Activated T-cell treated with anti-CD3 and anti-CD28 coated beads, Interleukin-2, amount 50 U/mL, for 72 hours (primary cell): ENCODE measurements at regions not wholly inside any gene's neighbourhood (a gene's known extent, or its start where the extent isn't known, plus 50 kb on each side); places are given as distances from the start of the nearest gene placed in this dataset.

Experiments
- ATAC-seq, 2 donors: fragments of 150-1000 bp; cut with Tn5 transposase; replicated peaks in 1 of 2; 2 replicates each; pipeline ENCODE4 v1.10.0; 2021; ENCODE audit warnings: moderate library complexity in 2 of 2, mild to moderate bottlenecking in 1 of 2
- DNase-seq, 2 donors: peaks; one replicate each; pipeline ENCODE4 v3.0.0; 2021 to 2022; ENCODE audit warnings: mixed read lengths in 1 of 2
- H3K27ac Mint-ChIP-seq: one replicate; pipeline ENCODE4 v1.8.0; 2022; ENCODE audit warnings: mild to moderate bottlenecking, moderate library complexity, mixed read lengths
- H3K27me3 Mint-ChIP-seq: one replicate; pipeline ENCODE4 v1.8.0; 2022; ENCODE audit warnings: low read depth, mixed read lengths
- H3K36me3 Mint-ChIP-seq, 2 donors: one replicate each; pipeline ENCODE4 v1.8.0; 2022; ENCODE audit warnings: mixed read lengths in 2 of 2, mild to moderate bottlenecking in 1 of 2; ENCODE audit not compliant: insufficient read depth in 2 of 2
- H3K4me1 Mint-ChIP-seq: one replicate; pipeline ENCODE4 v1.8.0; 2022; ENCODE audit warnings: low read depth, mixed read lengths
- H3K4me3 Mint-ChIP-seq, 2 donors: one replicate each; pipeline ENCODE4 v1.8.0; 2022; ENCODE audit warnings: mild to moderate bottlenecking in 2 of 2, mixed read lengths in 2 of 2, moderate library complexity in 2 of 2
- H3K9me3 Mint-ChIP-seq, 2 donors: one replicate each; pipeline ENCODE4 v1.8.0; 2022; ENCODE audit warnings: mixed read lengths in 2 of 2

DNA sequence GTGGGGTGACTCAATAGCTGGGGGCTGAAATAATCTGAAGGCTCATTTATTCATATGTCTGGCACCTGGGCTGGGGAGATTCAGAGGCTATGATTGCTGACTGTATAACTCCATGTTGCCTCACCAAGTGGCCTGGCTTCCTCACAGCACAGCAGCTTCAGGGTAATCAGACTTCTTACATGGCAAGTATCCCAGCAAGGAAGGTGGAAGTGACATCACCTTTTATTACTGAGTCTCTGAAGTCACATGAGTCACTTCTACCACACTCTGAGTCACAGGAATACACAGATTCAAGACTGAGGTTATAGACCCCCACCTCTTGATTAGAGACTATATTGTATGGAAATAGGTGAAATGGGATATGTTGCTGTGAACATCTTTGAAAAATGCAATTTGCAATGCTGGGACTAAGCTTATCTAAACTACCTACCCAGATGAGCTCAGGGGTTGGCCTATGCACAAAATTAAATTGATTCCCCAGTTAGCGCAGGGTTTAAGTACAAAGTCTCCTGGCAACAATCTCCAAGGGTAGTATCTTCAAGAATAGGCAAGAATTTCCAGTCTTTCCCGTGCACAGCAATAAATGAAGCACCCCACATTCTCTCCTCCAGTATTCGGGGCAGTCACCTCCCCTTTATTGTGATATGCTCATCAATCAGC, 553.1 kb downstream of the LRRC70 start:
- no peak overlapping the region for H3K27ac Mint-ChIP-seq
- H3K4me3 Mint-ChIP-seq = no peak overlapping the region
- ATAC-seq (no peak), DNase-seq (no peak)
- H3K9me3 Mint-ChIP-seq = no peaks in the 10 kb centered on the region
- H3K4me1 Mint-ChIP-seq = no peaks in the 10 kb centered on the region
- no peaks in the 10 kb centered on the region for H3K36me3 Mint-ChIP-seq
- H3K27me3 Mint-ChIP-seq = no peaks in the 10 kb centered on the region

DNA sequence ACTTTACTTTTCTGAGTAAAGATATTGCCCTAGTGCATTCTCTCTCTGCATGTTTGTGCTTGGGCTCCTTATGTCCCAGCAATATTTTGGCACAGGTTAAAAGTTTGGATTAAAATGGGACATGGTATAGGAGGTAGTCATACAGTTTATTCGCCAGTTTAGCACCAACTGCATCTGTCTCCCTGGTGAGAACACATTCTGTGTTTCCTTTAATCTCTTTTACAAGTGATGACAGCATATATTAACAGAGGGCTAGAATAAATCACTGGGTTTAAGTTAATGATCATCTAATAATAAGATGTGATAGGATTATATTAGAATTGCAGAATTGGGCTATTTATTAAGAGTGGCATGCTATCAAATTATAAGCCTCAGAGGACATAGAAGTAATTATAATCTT, 550.1 kb downstream of the LRRC70 start:
- Mint-ChIP-seq H3K4me1 (no peaks in the 10 kb centered on the region), H3K27me3 (no peaks in the 10 kb centered on the region), H3K27ac (no peak overlapping the region), H3K9me3 (no peaks in the 10 kb centered on the region), H3K4me3 (no peak overlapping the region), H3K36me3 (no peaks in the 10 kb centered on the region)
- DNase-seq (no peak), ATAC-seq (no peak)

DNA sequence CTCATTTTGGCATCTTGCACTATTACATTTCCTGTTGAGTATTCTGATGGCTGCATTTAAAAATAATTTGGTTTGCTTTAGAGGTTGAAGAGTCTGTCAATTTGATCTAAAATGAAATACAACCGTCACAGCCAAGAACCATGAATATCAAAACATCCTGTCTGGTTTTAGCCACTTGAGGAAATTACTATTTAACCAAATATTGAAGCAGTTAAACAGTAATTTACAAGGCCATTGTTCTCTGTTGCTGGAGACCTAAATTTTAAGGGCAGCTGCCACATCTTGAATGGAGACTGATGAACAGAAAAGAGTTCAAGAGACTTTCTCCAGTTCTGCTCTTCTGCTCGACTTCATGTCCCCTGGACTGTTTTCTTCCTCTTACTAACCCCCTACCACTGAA, 549.4 kb downstream of the LRRC70 start:
- no peaks in the 10 kb centered on the region for H3K4me1 Mint-ChIP-seq
- ATAC-seq (no peak), DNase-seq (no peak)
- H3K27me3 Mint-ChIP-seq = no peaks in the 10 kb centered on the region
- H3K36me3 Mint-ChIP-seq = no peaks in the 10 kb centered on the region
- no peaks in the 10 kb centered on the region for H3K9me3 Mint-ChIP-seq
- H3K4me3 Mint-ChIP-seq = no peak overlapping the region
- H3K27ac Mint-ChIP-seq = no peak overlapping the region

DNA sequence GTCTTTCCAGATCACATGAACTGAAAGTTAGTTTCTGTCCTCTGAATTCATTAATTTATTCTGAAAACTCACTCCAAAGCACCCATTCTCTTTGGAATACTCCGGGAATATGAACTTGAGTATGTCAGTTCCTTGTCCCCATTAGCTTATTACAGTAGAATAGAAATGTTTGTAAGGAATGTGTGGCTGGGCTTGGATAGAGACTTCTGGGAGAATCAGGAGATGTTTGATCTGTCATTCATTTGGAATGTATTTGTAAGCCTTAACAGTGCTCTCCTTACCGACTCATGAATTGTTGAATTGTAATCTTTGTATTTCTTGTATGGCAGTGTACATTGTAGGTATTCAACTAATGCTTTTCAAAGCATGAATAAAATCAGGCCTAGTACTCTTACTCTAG, 548.4 kb downstream of the LRRC70 start:
- DNase-seq (no peak), ATAC-seq (no peak)
- Mint-ChIP-seq H3K36me3 (no peaks in the 10 kb centered on the region), H3K9me3 (no peaks in the 10 kb centered on the region), H3K27me3 (no peaks in the 10 kb centered on the region), H3K4me1 (no peaks in the 10 kb centered on the region), H3K27ac (no peak overlapping the region), H3K4me3 (no peak overlapping the region)

DNA sequence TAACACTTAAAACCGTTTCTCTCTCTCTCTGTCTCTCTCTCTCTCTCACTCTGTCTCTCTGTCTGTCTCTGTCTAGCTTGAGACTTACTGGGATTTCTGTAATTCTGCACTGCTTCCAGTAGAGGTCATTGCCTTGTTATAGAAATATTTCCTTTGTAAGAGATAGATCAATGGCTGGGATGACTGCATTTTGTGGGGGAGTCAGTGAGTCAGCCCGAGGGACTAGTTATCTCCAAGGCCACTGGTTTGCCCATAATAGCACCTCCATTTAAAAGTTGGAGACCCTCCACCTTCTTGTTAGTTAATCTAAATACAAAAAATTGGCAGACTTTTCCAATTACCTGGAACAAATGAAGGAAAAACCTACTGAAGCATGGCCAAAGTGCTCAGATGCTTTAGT, 547.2 kb downstream of the LRRC70 start:
- no peak overlapping the region for H3K27ac Mint-ChIP-seq
- DNase-seq (no peak), ATAC-seq (peak in 1 of 2 donors; percentile 49)
- no peaks in the 10 kb centered on the region for H3K9me3 Mint-ChIP-seq
- H3K4me1 Mint-ChIP-seq = no peaks in the 10 kb centered on the region
- no peaks in the 10 kb centered on the region for H3K36me3 Mint-ChIP-seq
- H3K27me3 Mint-ChIP-seq = no peaks in the 10 kb centered on the region
- no peak overlapping the region for H3K4me3 Mint-ChIP-seq

DNA sequence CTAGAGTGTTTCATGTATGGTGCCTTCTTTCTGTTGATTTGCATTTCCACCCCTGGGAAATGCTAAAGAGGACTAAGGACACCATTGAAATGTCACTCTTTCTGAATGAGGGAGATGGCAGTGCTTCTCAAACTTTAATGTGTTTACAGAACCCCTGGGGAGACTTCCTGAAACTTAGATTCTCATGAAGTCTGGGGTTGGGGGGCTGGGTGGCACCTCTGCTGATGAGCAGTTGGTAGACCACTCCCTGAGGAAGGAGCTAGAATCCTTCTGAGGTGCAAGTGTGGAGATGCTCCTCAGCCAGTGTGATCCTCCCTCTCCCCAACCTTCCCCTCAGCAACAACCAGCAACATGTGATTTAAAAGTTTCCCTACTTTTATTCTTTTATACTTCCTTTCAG, 546.8 kb downstream of the LRRC70 start:
- DNase-seq = no peak
- Mint-ChIP-seq H3K9me3 (no peaks in the 10 kb centered on the region), H3K36me3 (no peaks in the 10 kb centered on the region), H3K4me1 (no peaks in the 10 kb centered on the region), H3K27me3 (no peaks in the 10 kb centered on the region), H3K4me3 (no peak overlapping the region), H3K27ac (no peak overlapping the region)
- no peak for ATAC-seq

DNA sequence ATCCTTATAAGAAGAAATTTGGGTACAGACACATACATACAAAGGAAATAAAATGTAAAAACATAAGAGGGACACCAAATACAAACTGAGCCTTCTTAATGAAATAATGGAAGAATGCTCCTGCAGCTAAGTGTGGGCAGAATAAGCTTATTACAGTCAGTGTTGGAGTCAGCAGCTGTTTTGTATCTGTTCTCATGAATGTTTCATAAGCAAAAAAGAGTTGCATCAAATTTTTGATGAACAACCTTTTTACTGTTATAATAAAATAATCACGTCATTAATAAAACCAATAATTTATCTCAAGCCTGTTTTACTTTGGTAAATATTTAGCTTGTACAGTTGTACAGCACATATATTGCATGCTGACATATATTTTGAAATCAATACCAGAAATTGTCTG, 545.6 kb downstream of the LRRC70 start:
- Mint-ChIP-seq H3K4me1 (no peaks in the 10 kb centered on the region), H3K36me3 (no peaks in the 10 kb centered on the region), H3K9me3 (no peaks in the 10 kb centered on the region), H3K4me3 (no peak overlapping the region), H3K27ac (no peak overlapping the region), H3K27me3 (no peaks in the 10 kb centered on the region)
- DNase-seq = no peak
- ATAC-seq = no peak

DNA sequence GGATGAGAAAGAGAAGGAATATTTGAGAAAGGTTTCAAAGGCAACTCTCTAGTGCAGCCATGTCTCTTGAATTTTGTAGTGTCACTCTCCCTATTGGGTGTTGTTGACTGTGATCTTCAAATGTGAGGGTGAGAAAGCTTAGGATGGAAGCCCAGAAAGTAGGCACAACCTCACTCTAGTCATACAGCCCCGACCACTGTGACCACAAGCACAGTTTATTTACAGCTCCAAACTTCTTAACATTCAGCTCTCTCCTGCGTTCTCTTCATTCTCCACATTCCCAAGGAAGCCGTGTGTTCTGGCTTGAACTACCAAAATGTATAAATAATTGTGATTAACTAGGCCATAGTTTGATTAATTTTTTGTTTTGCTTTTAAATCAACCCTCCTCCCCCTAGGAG, 542.9 kb downstream of the LRRC70 start:
- Mint-ChIP-seq H3K27me3 (no peaks in the 10 kb centered on the region), H3K36me3 (no peaks in the 10 kb centered on the region), H3K27ac (no peak overlapping the region), H3K4me3 (no peak overlapping the region), H3K9me3 (peaks cover 0 to 2% of the 10 kb centered on the region in 2 donors), H3K4me1 (no peaks in the 10 kb centered on the region)
- DNase-seq = no peak
- no peak for ATAC-seq

DNA sequence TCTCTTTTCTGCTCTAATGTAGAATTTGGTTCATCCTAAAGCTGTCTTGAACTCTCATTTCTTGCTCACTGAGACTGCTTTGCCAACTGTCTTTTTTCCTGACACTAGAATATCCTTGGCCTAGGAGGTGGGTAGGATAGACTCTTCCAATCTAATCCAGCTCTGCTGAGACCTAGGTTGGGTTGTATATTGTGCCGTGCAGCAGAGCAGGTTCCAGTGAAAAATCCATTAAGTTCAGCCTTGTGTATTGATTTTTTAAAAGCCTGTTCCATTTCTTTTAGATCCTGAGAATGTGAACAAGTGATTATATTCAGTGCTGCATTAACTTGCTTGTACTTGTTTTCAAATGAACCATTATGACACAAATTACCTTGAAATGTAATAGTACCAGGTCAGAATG, 539.6 kb downstream of the LRRC70 start:
- Mint-ChIP-seq H3K4me1 (no peaks in the 10 kb centered on the region), H3K36me3 (no peaks in the 10 kb centered on the region), H3K27me3 (no peaks in the 10 kb centered on the region), H3K4me3 (no peak overlapping the region), H3K27ac (no peak overlapping the region), H3K9me3 (peaks cover 0 to 2% of the 10 kb centered on the region in 2 donors)
- no peak for DNase-seq
- no peak for ATAC-seq

DNA sequence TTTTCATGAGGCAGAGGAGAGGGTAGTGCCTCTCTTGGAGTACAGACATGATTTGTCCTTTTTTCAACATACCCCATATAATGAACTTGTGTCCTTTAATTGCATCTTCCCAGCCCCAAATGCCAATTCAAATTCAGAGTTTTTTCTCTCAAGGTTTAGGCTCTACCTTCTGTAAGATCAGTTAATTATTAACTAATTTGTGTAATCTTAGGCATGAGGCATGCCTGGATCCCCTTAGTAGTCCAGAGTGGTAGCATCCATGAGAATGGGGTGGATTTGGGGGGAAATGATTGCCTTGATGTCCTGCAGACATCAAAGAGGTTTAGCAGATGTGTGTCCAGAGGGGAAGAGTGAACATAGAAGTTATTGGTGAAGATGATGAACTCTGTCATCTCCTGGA, 533.3 kb downstream of the LRRC70 start:
- Mint-ChIP-seq H3K4me1 (no peaks in the 10 kb centered on the region), H3K36me3 (no peaks in the 10 kb centered on the region), H3K27ac (no peak overlapping the region), H3K4me3 (no peak overlapping the region), H3K9me3 (no peaks in the 10 kb centered on the region), H3K27me3 (no peaks in the 10 kb centered on the region)
- DNase-seq (no peak), ATAC-seq (no peak)

DNA sequence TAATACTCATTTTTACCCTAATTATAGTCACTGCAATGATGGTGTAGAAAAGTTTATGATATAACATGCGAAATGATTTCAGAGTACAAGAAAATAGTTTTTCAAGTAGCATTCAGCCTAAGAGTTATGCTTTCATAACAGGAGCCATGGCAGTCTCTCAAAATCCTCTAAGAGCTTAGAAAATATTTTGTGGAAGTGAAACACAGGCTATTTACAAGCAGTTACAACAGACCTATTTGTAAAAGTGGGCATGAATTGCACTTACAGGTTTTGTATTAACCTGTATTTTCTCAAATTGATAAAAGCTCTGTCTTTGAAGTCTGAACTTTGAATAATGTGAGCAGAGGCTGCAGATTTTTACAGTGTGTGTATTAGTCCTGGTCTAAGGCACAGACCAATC, 523.3 kb downstream of the LRRC70 start:
- DNase-seq (no peak), ATAC-seq (no peak)
- Mint-ChIP-seq H3K4me1 (no peaks in the 10 kb centered on the region), H3K36me3 (no peaks in the 10 kb centered on the region), H3K9me3 (peaks cover 0 to 2% of the 10 kb centered on the region in 2 donors), H3K4me3 (no peak overlapping the region), H3K27ac (no peak overlapping the region), H3K27me3 (no peaks in the 10 kb centered on the region)

DNA sequence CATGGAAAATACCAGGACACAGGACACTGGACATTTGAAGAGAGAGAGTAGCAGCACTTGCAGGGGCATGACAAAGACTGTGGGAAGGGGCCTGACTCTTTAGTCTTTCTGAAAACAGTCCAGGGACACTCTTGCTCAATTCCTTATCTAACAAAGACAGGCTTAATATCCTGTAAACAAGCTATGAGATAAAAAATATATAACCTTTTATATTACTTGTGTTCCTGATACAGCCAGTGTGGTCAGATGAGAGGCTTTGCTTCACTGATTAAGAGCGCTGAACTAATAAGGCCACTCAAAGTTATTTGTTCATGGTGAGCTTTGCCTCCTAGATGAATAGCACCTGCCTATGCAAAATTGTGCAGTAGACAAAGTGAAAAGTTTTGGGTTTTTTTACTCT, 518.7 kb downstream of the LRRC70 start:
- Mint-ChIP-seq H3K27me3 (no peaks in the 10 kb centered on the region), H3K4me1 (no peaks in the 10 kb centered on the region), H3K4me3 (no peak overlapping the region), H3K36me3 (no peaks in the 10 kb centered on the region), H3K27ac (no peak overlapping the region), H3K9me3 (peaks cover 0 to 2% of the 10 kb centered on the region in 2 donors)
- ATAC-seq (no peak), DNase-seq (no peak)

DNA sequence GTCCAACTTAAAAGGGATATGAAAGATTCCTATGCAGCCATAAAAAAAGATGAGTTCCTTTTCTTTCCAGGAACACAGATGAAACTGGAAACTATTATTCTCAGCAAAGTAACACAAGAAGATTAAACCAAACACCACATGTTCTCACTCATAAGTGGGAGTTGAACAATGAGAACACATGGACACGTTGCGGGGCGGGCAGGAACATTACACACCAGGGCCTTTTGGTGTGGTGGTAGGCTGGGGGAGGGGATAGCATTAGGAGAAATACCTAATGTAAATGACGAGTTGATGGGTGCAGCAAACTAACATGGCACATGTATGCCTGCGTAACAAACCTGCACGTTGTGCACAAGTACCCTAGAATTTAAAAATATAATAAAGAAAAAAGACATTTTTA, 516.1 kb downstream of the LRRC70 start:
- H3K4me3 Mint-ChIP-seq = no peak overlapping the region
- no peaks in the 10 kb centered on the region for H3K4me1 Mint-ChIP-seq
- no peak for DNase-seq
- no peaks in the 10 kb centered on the region for H3K36me3 Mint-ChIP-seq
- no peaks in the 10 kb centered on the region for H3K27me3 Mint-ChIP-seq
- no peak overlapping the region for H3K27ac Mint-ChIP-seq
- peaks cover 0 to 5% of the 10 kb centered on the region in 2 donors for H3K9me3 Mint-ChIP-seq
- ATAC-seq = no peak

DNA sequence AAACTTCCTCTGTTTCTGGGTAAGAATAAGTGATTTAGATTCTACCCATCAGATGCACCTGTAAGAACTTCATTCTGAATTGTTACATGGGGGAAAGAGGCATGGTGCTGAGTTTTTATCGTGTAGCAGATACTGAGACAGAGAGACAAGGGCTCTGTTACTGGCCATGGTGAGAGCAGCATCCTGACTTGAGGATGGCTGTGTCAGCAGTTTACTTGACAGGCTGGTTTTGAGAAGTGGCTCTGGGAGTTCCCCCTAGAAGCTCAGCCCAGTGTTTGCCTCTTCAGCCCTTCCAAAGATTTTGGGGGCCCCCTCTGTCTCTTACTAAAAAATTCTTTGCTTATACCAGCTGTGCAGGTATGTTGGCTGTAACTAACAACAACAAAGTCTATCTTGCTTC, 510.5 kb downstream of the LRRC70 start:
- H3K4me3 Mint-ChIP-seq = no peak overlapping the region
- H3K27me3 Mint-ChIP-seq = no peaks in the 10 kb centered on the region
- peaks cover 1 to 5% of the 10 kb centered on the region in 2 donors for H3K9me3 Mint-ChIP-seq
- ATAC-seq (no peak), DNase-seq (no peak)
- no peaks in the 10 kb centered on the region for H3K4me1 Mint-ChIP-seq
- no peaks in the 10 kb centered on the region for H3K36me3 Mint-ChIP-seq
- no peak overlapping the region for H3K27ac Mint-ChIP-seq
